ENCODE measurements at regions not wholly inside any gene's neighbourhood (a gene's known extent, or its start where the extent isn't known, plus 50 kb on each side); places are given as distances from the start of the nearest gene placed in this dataset.

GRCh38 chr5:165397516-165397915 lies 1892.1 kb downstream of the MAT2B start:
- H3K4me3 Mint-ChIP-seq (ENCODE audit: unreplicated experiment): no peak overlapping the region
- H3K27ac Mint-ChIP-seq (ENCODE audit: low read depth, unreplicated experiment): no peak overlapping the region
- DNase-seq (ENCODE audit: unreplicated experiment): no peak
- H3K27me3 Mint-ChIP-seq (ENCODE audit: insufficient read depth, unreplicated experiment): no peaks in the 10 kb centered on the region
- H3K36me3 Mint-ChIP-seq (ENCODE audit: insufficient read depth, unreplicated experiment): no peaks in the 10 kb centered on the region
- H3K4me1 Mint-ChIP-seq (ENCODE audit: insufficient read depth, unreplicated experiment): no peaks in the 10 kb centered on the region
- CTCF ChIA-PET: interaction anchor here (0.7 kb wide), 1 partner anchor 145 kb away, joined by 3 read pairs; no protein-coding TSS in a partner anchor
- no TSS peak for BruUV-seq (replicated peaks)
- intact Hi-C loops (cut with micrococcal nuclease): no loop called here
- H3K9me3 Mint-ChIP-seq (ENCODE audit: unreplicated experiment): no peaks in the 10 kb centered on the region
- POLR2A ChIA-PET: no interaction called here
- no peak for TF ChIP-seq CTCF (IDR thresholded peaks at IDR 0.05; ENCODE audit: unreplicated experiment)

DNA sequence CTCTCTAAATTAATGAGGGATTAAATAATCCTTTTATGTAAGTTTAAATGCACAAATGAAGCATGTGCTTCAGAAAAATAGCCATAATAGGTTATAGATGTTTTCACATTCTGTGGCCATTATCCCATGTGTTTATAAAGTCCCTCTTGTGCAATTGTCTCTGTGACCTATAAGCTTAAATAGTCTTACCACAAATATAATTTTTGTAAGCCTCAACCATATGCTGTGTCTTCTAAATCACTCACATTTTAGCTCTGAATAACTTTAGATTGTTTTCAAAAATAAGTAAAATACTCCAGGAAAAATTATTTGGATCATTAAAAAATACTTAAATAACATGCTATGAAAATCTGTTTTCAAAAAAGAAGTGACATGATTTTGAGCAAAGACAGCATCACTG lies 1894.7 kb downstream of the MAT2B start:
- no peaks in the 10 kb centered on the region for H3K4me1 Mint-ChIP-seq (ENCODE audit: insufficient read depth, unreplicated experiment)
- H3K27me3 Mint-ChIP-seq (ENCODE audit: insufficient read depth, unreplicated experiment): no peaks in the 10 kb centered on the region
- no peak for DNase-seq (ENCODE audit: unreplicated experiment)
- ChIA-PET POLR2A (interaction anchor here (0.8 to 1.1 kb wide), 2 partner anchors 11 to 13 kb away, joined by 3 read pairs; no protein-coding TSS in a partner anchor), CTCF (interaction anchor here (0.6 kb wide), 1 partner anchor 1867 kb away, joined by 3 read pairs; no protein-coding TSS in a partner anchor)
- no peak overlapping the region for H3K4me3 Mint-ChIP-seq (ENCODE audit: unreplicated experiment)
- H3K27ac Mint-ChIP-seq (ENCODE audit: low read depth, unreplicated experiment): no peak overlapping the region
- no TSS peak for BruUV-seq (replicated peaks)
- H3K36me3 Mint-ChIP-seq (ENCODE audit: insufficient read depth, unreplicated experiment): no peaks in the 10 kb centered on the region
- no peaks in the 10 kb centered on the region for H3K9me3 Mint-ChIP-seq (ENCODE audit: unreplicated experiment)
- intact Hi-C loops (cut with micrococcal nuclease): no loop called here
- no peak for TF ChIP-seq CTCF (IDR thresholded peaks at IDR 0.05; ENCODE audit: unreplicated experiment)

DNA sequence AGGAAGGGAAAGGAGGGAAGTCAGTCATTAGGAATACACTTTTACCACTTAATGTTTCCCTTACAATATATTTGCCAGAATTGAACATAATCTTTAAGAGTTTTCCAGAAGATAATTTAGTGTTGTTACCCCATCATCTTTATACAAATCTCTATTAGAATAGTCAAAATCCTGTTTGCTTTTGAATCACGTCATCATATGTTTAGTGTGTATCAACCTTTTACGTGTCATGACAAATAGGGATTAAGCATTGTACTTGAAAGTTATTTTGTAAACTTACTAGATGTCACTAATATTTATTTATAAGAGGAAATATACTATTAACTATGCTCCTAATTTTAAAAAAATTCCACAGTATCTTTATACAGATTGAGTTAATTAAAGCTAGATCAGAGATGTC lies 1899.5 kb downstream of the MAT2B start:
- Mint-ChIP-seq H3K27me3 (ENCODE audit: insufficient read depth, unreplicated experiment) (no peaks in the 10 kb centered on the region), H3K4me1 (ENCODE audit: insufficient read depth, unreplicated experiment) (no peaks in the 10 kb centered on the region), H3K9me3 (ENCODE audit: unreplicated experiment) (peaks cover 19% of the 10 kb centered on the region), H3K36me3 (ENCODE audit: insufficient read depth, unreplicated experiment) (no peaks in the 10 kb centered on the region), H3K27ac (ENCODE audit: low read depth, unreplicated experiment) (no peak overlapping the region), H3K4me3 (ENCODE audit: unreplicated experiment) (no peak overlapping the region)
- no TSS peak for BruUV-seq (replicated peaks)
- POLR2A ChIA-PET: no interaction called here
- CTCF ChIA-PET: no interaction called here
- TF ChIP-seq CTCF (IDR thresholded peaks at IDR 0.05; ENCODE audit: unreplicated experiment): no peak
- intact Hi-C loops (cut with micrococcal nuclease): no loop called here
- no peak for DNase-seq (ENCODE audit: unreplicated experiment)

DNA sequence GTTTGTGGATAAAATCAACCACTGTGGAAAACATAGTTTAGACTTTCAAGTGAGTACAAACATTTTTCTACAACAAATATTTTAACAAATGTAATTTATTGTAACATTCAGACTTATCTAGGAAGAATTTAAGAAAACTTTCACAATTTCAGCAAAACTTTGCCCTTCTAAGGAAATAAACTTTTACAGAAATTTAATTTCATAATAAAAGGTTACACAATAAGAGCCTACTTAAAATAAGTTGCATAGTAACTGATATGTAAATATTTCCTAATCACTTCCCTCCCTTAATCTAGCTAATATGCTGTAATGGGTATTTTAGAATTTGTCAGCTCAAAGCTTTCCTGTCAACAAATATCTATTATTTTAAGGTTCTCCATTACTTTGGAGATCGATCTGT lies 1899.9 kb downstream of the MAT2B start:
- intact Hi-C loops (cut with micrococcal nuclease): no loop called here
- no peak for TF ChIP-seq CTCF (IDR thresholded peaks at IDR 0.05; ENCODE audit: unreplicated experiment)
- POLR2A ChIA-PET: no interaction called here
- BruUV-seq (replicated peaks): no TSS peak
- CTCF ChIA-PET: no interaction called here
- no peak for DNase-seq (ENCODE audit: unreplicated experiment)
- Mint-ChIP-seq H3K4me1 (ENCODE audit: insufficient read depth, unreplicated experiment) (no peaks in the 10 kb centered on the region), H3K4me3 (ENCODE audit: unreplicated experiment) (no peak overlapping the region), H3K9me3 (ENCODE audit: unreplicated experiment) (peaks cover 19% of the 10 kb centered on the region), H3K36me3 (ENCODE audit: insufficient read depth, unreplicated experiment) (no peaks in the 10 kb centered on the region), H3K27me3 (ENCODE audit: insufficient read depth, unreplicated experiment) (no peaks in the 10 kb centered on the region), H3K27ac (ENCODE audit: low read depth, unreplicated experiment) (no peak overlapping the region)

All from MCF 10A (cell line).